Mucosa of stomach (tissue), 1 donor: ENCODE measurements at regions not wholly inside any gene's neighbourhood (a gene's known extent, or its start where the extent isn't known, plus 50 kb on each side); places are given as distances from the start of the nearest gene placed in this dataset.

Experiments
- H3K27me3 ChIP-seq: one replicate; pipeline ENCODE4 v1.7.0; 2013; ENCODE audit warnings: mild to moderate bottlenecking, low read length; ENCODE audit not compliant: control insufficient read depth, insufficient read depth
- H3K36me3 ChIP-seq: one replicate; pipeline ENCODE4 v1.7.0; 2013; ENCODE audit warnings: low read length; ENCODE audit not compliant: control insufficient read depth, insufficient read depth
- H3K4me1 ChIP-seq: one replicate; pipeline ENCODE4 v1.7.0; 2013; ENCODE audit warnings: mild to moderate bottlenecking, low read length; ENCODE audit not compliant: control insufficient read depth, insufficient read depth
- H3K4me3 ChIP-seq: one replicate; pipeline ENCODE4 v1.7.0; 2013; ENCODE audit warnings: low read length
- H3K9ac ChIP-seq: one replicate; pipeline ENCODE4 v1.7.0; 2013; ENCODE audit warnings: mild to moderate bottlenecking, low read length, moderate library complexity
- H3K9me3 ChIP-seq: one replicate; pipeline ENCODE4 v1.7.0; 2013; ENCODE audit warnings: mild to moderate bottlenecking, low read length, moderate library complexity; ENCODE audit not compliant: control insufficient read depth
- donor health status: Pancreatic carcinoma.

- Histone ChIP-seq H3K4me1 (peaks cover 14% of the 10 kb centered on the region), H3K9ac (no peak overlapping the region), H3K36me3 (no peaks in the 10 kb centered on the region), H3K9me3 (no peaks in the 10 kb centered on the region), H3K4me3 (no peak overlapping the region), H3K27me3 (no peaks in the 10 kb centered on the region)
Measured at GRCh38 chr12:115443351-115443938, 759.5 kb upstream of the TBX3 start.

- Histone ChIP-seq H3K4me3 (no peak overlapping the region), H3K4me1 (peaks cover 14% of the 10 kb centered on the region), H3K27me3 (no peaks in the 10 kb centered on the region), H3K9ac (no peak overlapping the region), H3K36me3 (no peaks in the 10 kb centered on the region), H3K9me3 (no peaks in the 10 kb centered on the region)
Measured at GRCh38 chr12:115440438-115440837, 756.5 kb upstream of the TBX3 start.

- no peak overlapping the region for H3K4me3 ChIP-seq
- no peak overlapping the region for H3K9ac ChIP-seq
- no peaks in the 10 kb centered on the region for H3K27me3 ChIP-seq
- no peaks in the 10 kb centered on the region for H3K36me3 ChIP-seq
- no peaks in the 10 kb centered on the region for H3K9me3 ChIP-seq
- H3K4me1 ChIP-seq, result peaks cover 14% of the 10 kb centered on the region
Measured at GRCh38 chr12:115439008-115439601, 755.1 kb upstream of the TBX3 start.

GRCh38 chr12:115438314-115438713 lies 754.3 kb upstream of the TBX3 start:
- Histone ChIP-seq H3K9ac (no peak overlapping the region), H3K36me3 (no peaks in the 10 kb centered on the region), H3K4me1 (peaks cover 14% of the 10 kb centered on the region), H3K27me3 (no peaks in the 10 kb centered on the region), H3K4me3 (no peak overlapping the region), H3K9me3 (no peaks in the 10 kb centered on the region)

- H3K4me1 ChIP-seq, result peaks cover 14% of the 10 kb centered on the region
- no peaks in the 10 kb centered on the region for H3K36me3 ChIP-seq
- no peak overlapping the region for H3K4me3 ChIP-seq
- H3K9me3 ChIP-seq, result no peaks in the 10 kb centered on the region
- H3K9ac ChIP-seq, result no peak overlapping the region
- H3K27me3 ChIP-seq, result no peaks in the 10 kb centered on the region
Measured at GRCh38 chr12:115437061-115437567, 753.1 kb upstream of the TBX3 start.

- Histone ChIP-seq H3K9ac (no peak overlapping the region), H3K27me3 (no peaks in the 10 kb centered on the region), H3K4me1 (no peaks in the 10 kb centered on the region), H3K9me3 (no peaks in the 10 kb centered on the region), H3K36me3 (no peaks in the 10 kb centered on the region), H3K4me3 (no peak overlapping the region)
Measured at GRCh38 chr12:115433014-115433634, 749.1 kb upstream of the TBX3 start.

GRCh38 chr12:115430636-115431035 lies 746.7 kb upstream of the TBX3 start:
- Histone ChIP-seq H3K9ac (no peak overlapping the region), H3K4me3 (no peak overlapping the region), H3K9me3 (no peaks in the 10 kb centered on the region), H3K36me3 (no peaks in the 10 kb centered on the region), H3K27me3 (no peaks in the 10 kb centered on the region), H3K4me1 (no peaks in the 10 kb centered on the region)

GRCh38 chr12:115426732-115427131 lies 742.8 kb upstream of the TBX3 start:
- Histone ChIP-seq H3K9me3 (no peaks in the 10 kb centered on the region), H3K4me1 (peaks cover 21% of the 10 kb centered on the region), H3K4me3 (no peak overlapping the region), H3K9ac (no peak overlapping the region), H3K27me3 (no peaks in the 10 kb centered on the region), H3K36me3 (no peaks in the 10 kb centered on the region)

- no peak overlapping the region for H3K9ac ChIP-seq
- no peaks in the 10 kb centered on the region for H3K36me3 ChIP-seq
- H3K27me3 ChIP-seq, result no peaks in the 10 kb centered on the region
- H3K9me3 ChIP-seq, result no peaks in the 10 kb centered on the region
- H3K4me1 ChIP-seq, result peaks cover 29% of the 10 kb centered on the region
- no peak overlapping the region for H3K4me3 ChIP-seq
Measured at GRCh38 chr12:115424003-115424402, 740.0 kb upstream of the TBX3 start.

- Histone ChIP-seq H3K9ac (no peak overlapping the region), H3K27me3 (no peaks in the 10 kb centered on the region), H3K4me3 (no peak overlapping the region), H3K4me1 (peaks cover 29% of the 10 kb centered on the region), H3K9me3 (no peaks in the 10 kb centered on the region), H3K36me3 (no peaks in the 10 kb centered on the region)
Measured at GRCh38 chr12:115423546-115423987, 739.6 kb upstream of the TBX3 start.

- no peaks in the 10 kb centered on the region for H3K27me3 ChIP-seq
- no peaks in the 10 kb centered on the region for H3K36me3 ChIP-seq
- H3K4me3 ChIP-seq, result no peak overlapping the region
- no peaks in the 10 kb centered on the region for H3K9me3 ChIP-seq
- H3K4me1 ChIP-seq, result peaks cover 29% of the 10 kb centered on the region
- no peak overlapping the region for H3K9ac ChIP-seq
Measured at GRCh38 chr12:115422845-115423545, 739.0 kb upstream of the TBX3 start.
